H1 (cell line): ENCODE measurements at regions not wholly inside any gene's neighbourhood (a gene's known extent, or its start where the extent isn't known, plus 50 kb on each side); places are given as distances from the start of the nearest gene placed in this dataset.

ENCODE experiments used
- CTCF ChIA-PET: fragments of 300-600 bp; sonication (Branson Sonifier 250); formaldehyde crosslinking; loops from one replicate; lab custom pipeline; 2021; ENCODE audit not compliant: partially characterized antibody; lab: Charles Lee
- POLR2A ChIA-PET: fragments of 300-600 bp; sonication (Branson Sonifier 250); formaldehyde crosslinking; loops from one replicate; lab custom pipeline; 2021; ENCODE audit warnings: inconsistent platforms; ENCODE audit not compliant: partially characterized antibody; lab: Charles Lee
- DNase-seq, 2 experiments: peaks; one replicate each; pipeline versions ENCODE4 v3.0.0 to v3.0.0-alpha.2; 2010 to 2022; ENCODE audit warnings: low spot score in 2 of 2, low read depth in 1 of 2, mixed read lengths in 1 of 2
- FAIRE-seq: peaks from 2 replicates; lab custom pipeline; 2011; peaks lifted over from hg19 to GRCh38; lab: Jason Lieb, UNC
- H2AFZ ChIP-seq: 2 replicates; pipeline ENCODE4 v1.8.1; 2012; ENCODE audit warnings: low read length, inconsistent platforms
- H2AK5ac ChIP-seq: 2 replicates; pipeline ENCODE4 v1.6.1; 2013; ENCODE audit warnings: low read depth, low read length
- H2BK120ac ChIP-seq: replicated peaks from 2 replicates; pipeline ENCODE3; 2013; ENCODE audit warnings: low read depth, low read length, inconsistent platforms
- H2BK12ac ChIP-seq: 2 replicates; pipeline ENCODE4 v1.6.1; 2013; ENCODE audit warnings: low read depth, low read length
- H2BK15ac ChIP-seq: 2 replicates; pipeline ENCODE4 v1.6.1; 2013; ENCODE audit warnings: low read length
- H2BK20ac ChIP-seq: 2 replicates; pipeline ENCODE4 v1.6.1; 2013; ENCODE audit warnings: low read length
- H2BK5ac ChIP-seq: 2 replicates; pipeline ENCODE4 v1.6.1; 2013; ENCODE audit warnings: low read depth, low read length
- H3K14ac ChIP-seq: 2 replicates; pipeline ENCODE4 v1.6.1; 2013; ENCODE audit warnings: inconsistent platforms; ENCODE audit not compliant: insufficient read length
- H3K18ac ChIP-seq: 2 replicates; pipeline ENCODE4 v1.6.1; 2013; ENCODE audit warnings: low read length; ENCODE audit errors: extremely low read depth
- H3K23ac ChIP-seq: 2 replicates; pipeline ENCODE4 v1.6.1; 2013; ENCODE audit warnings: inconsistent platforms; ENCODE audit not compliant: insufficient read length
- H3K23me2 ChIP-seq: 2 replicates; pipeline ENCODE4 v1.6.1; 2013; ENCODE audit warnings: low read depth, low read length
- H3K27ac ChIP-seq: 2 replicates; pipeline ENCODE4 v1.6.1; 2011; ENCODE audit warnings: low read depth, low read length, inconsistent platforms
- H3K27me3 ChIP-seq, 4 experiments: replicated peaks in 1 of 4; 1 replicate in 1 of 4; 2 replicates in 3 of 4; pipeline versions ENCODE4 v1.6.1 to v1.8.1; 2011 to 2013; ENCODE audit warnings: low read length in 3 of 4, mild to moderate bottlenecking in 3 of 4, inconsistent platforms in 2 of 4, mixed read lengths in 2 of 4, moderate library complexity in 1 of 4; ENCODE audit not compliant: control insufficient read depth in 3 of 4, insufficient read depth in 3 of 4; ENCODE audit errors: extremely low read depth in 1 of 4
- H3K36me3 ChIP-seq, 4 experiments: 2 replicates each; pipeline versions ENCODE4 v1.6.1 to v1.8.1; 2011 to 2013; ENCODE audit warnings: mild to moderate bottlenecking in 4 of 4, low read length in 3 of 4, moderate library complexity in 2 of 4, control low read depth in 1 of 4, inconsistent platforms in 1 of 4; ENCODE audit not compliant: insufficient read depth in 4 of 4, control insufficient read depth in 2 of 4
- H3K4ac ChIP-seq: replicated peaks from 2 replicates; pipeline ENCODE3; 2013; ENCODE audit warnings: low read length, low read depth, mixed read lengths, inconsistent platforms; ENCODE audit not compliant: insufficient read length
- H3K4me1 ChIP-seq, 4 experiments: replicated peaks in 1 of 4; 1 replicate in 1 of 4; 2 replicates in 3 of 4; pipeline versions ENCODE4 v1.6.1 to v1.8.1; 2011 to 2013; ENCODE audit warnings: low read length in 3 of 4, inconsistent platforms in 2 of 4, mixed read lengths in 1 of 4; ENCODE audit not compliant: insufficient read depth in 4 of 4, control insufficient read depth in 3 of 4
- H3K4me2 ChIP-seq, 2 experiments: 2 replicates each; pipeline versions ENCODE4 v1.6.1 to v1.8.1; 2011 to 2013; ENCODE audit warnings: low read depth in 2 of 2, low read length in 2 of 2, control low read depth in 1 of 2, inconsistent platforms in 1 of 2, mild to moderate bottlenecking in 1 of 2; ENCODE audit not compliant: insufficient read depth in 1 of 2
- H3K4me3 ChIP-seq, 4 experiments: fragments of 200-600, 300-600 bp in 1 of 4; sonication (generic), shearing (Covaris generic), sonication (Bioruptor Twin) in 1 of 4; 2 replicates each; pipeline versions ENCODE4 v1.5.1 to v1.8.1; 2011 to 2016; ENCODE audit warnings: low read length in 4 of 4, low read depth in 3 of 4, control low read depth in 2 of 4, inconsistent platforms in 2 of 4, mild to moderate bottlenecking in 2 of 4, mixed read lengths in 1 of 4, moderate library complexity in 1 of 4; ENCODE audit not compliant: insufficient read depth in 2 of 4; ENCODE audit errors: extremely low read depth in 1 of 4
- H3K56ac ChIP-seq: replicated peaks from 2 replicates; pipeline ENCODE3; 2013; ENCODE audit warnings: low read depth, mild to moderate bottlenecking, mixed read lengths, low read length, inconsistent platforms; ENCODE audit not compliant: insufficient read length
- H3K79me1 ChIP-seq: 2 replicates; pipeline ENCODE4 v1.6.1; 2013; ENCODE audit warnings: low read depth, low read length, control low read depth
- H3K79me2 ChIP-seq, 2 experiments: 2 replicates each; pipeline versions ENCODE4 v1.6.1 to v1.8.1; 2012 to 2013; ENCODE audit warnings: low read length in 2 of 2, mild to moderate bottlenecking in 2 of 2, inconsistent platforms in 1 of 2; ENCODE audit not compliant: insufficient read depth in 2 of 2, control insufficient read depth in 1 of 2
- H3K9ac ChIP-seq, 4 experiments: replicated peaks in 1 of 4; 1 replicate in 1 of 4; 2 replicates in 3 of 4; pipeline versions ENCODE4 v1.6.1 to v1.8.1; 2011 to 2013; ENCODE audit warnings: low read depth in 3 of 4, low read length in 3 of 4, control low read depth in 2 of 4, mild to moderate bottlenecking in 2 of 4, moderate library complexity in 2 of 4, inconsistent platforms in 1 of 4; ENCODE audit errors: extremely low read depth in 1 of 4
- H3K9me3 ChIP-seq, 2 experiments: 2 replicates each; pipeline versions ENCODE4 v1.6.1 to v1.8.1; 2012 to 2013; ENCODE audit warnings: mild to moderate bottlenecking in 2 of 2, moderate library complexity in 2 of 2, control low read depth in 1 of 2, inconsistent platforms in 1 of 2, low read depth in 1 of 2, low read length in 1 of 2, mixed read lengths in 1 of 2; ENCODE audit not compliant: insufficient read depth in 2 of 2
- H4K20me1 ChIP-seq, 2 experiments: replicated peaks in 1 of 2; 2 replicates each; pipeline versions ENCODE3 to v1.8.1; 2011 to 2013; ENCODE audit warnings: inconsistent platforms in 2 of 2, low read length in 2 of 2, mild to moderate bottlenecking in 1 of 2; ENCODE audit not compliant: insufficient read depth in 2 of 2, control insufficient read depth in 1 of 2
- H4K5ac ChIP-seq: 2 replicates; pipeline ENCODE4 v1.6.1; 2013; ENCODE audit warnings: low read length, low read depth, mixed read lengths, inconsistent platforms; ENCODE audit not compliant: insufficient read length
- H4K8ac ChIP-seq: 2 replicates; pipeline ENCODE4 v1.8.0; 2013; ENCODE audit warnings: mild to moderate bottlenecking, moderate library complexity, low read length, inconsistent platforms; ENCODE audit not compliant: insufficient read depth; ENCODE audit errors: extremely low read depth
- H4K91ac ChIP-seq: replicated peaks from 2 replicates; pipeline ENCODE3; 2013; ENCODE audit warnings: low read length, mixed read lengths, inconsistent platforms; ENCODE audit not compliant: insufficient read length
- ASH2L ChIP-seq: fragments of 200-600, 300-600 bp; sonication (generic); IDR thresholded peaks from one replicate; pipeline ENCODE4 v1.7.1; 2017; ENCODE audit warnings: low read length
- BCL11A ChIP-seq, 2 experiments: IDR thresholded peaks; one replicate each; pipeline ENCODE4 v1.6.1; 2011; ENCODE audit warnings: low read depth in 2 of 2, low read length in 2 of 2, mild to moderate bottlenecking in 2 of 2
- EGR1 ChIP-seq: IDR thresholded peaks from 2 replicates; pipeline ENCODE4 v1.6.1; 2011; ENCODE audit warnings: low read depth, low read length, borderline replicate concordance
- JUND ChIP-seq: IDR thresholded peaks from 2 replicates; pipeline ENCODE4 v1.6.1; 2011; ENCODE audit warnings: mild to moderate bottlenecking, improper control_type of control experiment, low read length
- KDM5A ChIP-seq: fragments of 200-600 bp; IDR thresholded peaks from 2 replicates; pipeline ENCODE4 v1.7.1; 2012; ENCODE audit warnings: mild to moderate bottlenecking, low read length, inconsistent platforms, mixed read lengths
- NRF1 ChIP-seq: IDR thresholded peaks from 2 replicates; pipeline ENCODE4 v1.6.1; 2011; ENCODE audit warnings: mild to moderate bottlenecking, low read depth, low read length, improper control_type of control experiment
- RNF2 ChIP-seq: fragments of 200-900, 300-1000 bp; sonication (generic); IDR thresholded peaks from 2 replicates; pipeline ENCODE4 v1.7.1; 2016; ENCODE audit warnings: borderline replicate concordance, low read depth, mild to moderate bottlenecking, antibody characterized with exemption, low read length; ENCODE audit not compliant: poor library complexity, severe bottlenecking; ENCODE audit errors: missing control alignments
- SRF ChIP-seq: IDR thresholded peaks from 2 replicates; pipeline ENCODE4 v1.6.1; 2011; ENCODE audit warnings: mild to moderate bottlenecking, low read depth, low read length, moderate library complexity
- WGBS, 2 experiments: shearing (Covaris generic) in 1 of 2; methylation state at CpG; one replicate each; pipeline versions ENCODE4 v1.1.6 to v1.1.7; 2013 to 2015; ENCODE audit warnings: low lambda C conversion rate in 2 of 2, mixed read lengths in 2 of 2, inconsistent platforms in 1 of 2, low coverage in 1 of 2, missing lambda C conversion rate in 1 of 2; ENCODE audit not compliant: insufficient replicate concordance in 2 of 2, insufficient coverage in 1 of 2, insufficient read length in 1 of 2; ENCODE audit errors: extremely low coverage in 1 of 2, missing lambda C conversion rate in 1 of 2; 5-methylcytosine and 5-hydroxymethylcytosine counted together
- TF ChIP-seq, protein P1 (sequence below), 3 experiments: IDR thresholded peaks; 1 replicate in 2 of 3; 2 replicates in 1 of 3; pipeline versions ENCODE4 v1.5.1 to v1.6.1; 2011; ENCODE audit warnings: low read length in 3 of 3, mild to moderate bottlenecking in 3 of 3, inconsistent platforms in 2 of 3, low read depth in 1 of 3, moderate library complexity in 1 of 3; ENCODE audit not compliant: insufficient read depth in 1 of 3; ENCODE audit errors: control extremely low read depth in 1 of 3

DNA sequence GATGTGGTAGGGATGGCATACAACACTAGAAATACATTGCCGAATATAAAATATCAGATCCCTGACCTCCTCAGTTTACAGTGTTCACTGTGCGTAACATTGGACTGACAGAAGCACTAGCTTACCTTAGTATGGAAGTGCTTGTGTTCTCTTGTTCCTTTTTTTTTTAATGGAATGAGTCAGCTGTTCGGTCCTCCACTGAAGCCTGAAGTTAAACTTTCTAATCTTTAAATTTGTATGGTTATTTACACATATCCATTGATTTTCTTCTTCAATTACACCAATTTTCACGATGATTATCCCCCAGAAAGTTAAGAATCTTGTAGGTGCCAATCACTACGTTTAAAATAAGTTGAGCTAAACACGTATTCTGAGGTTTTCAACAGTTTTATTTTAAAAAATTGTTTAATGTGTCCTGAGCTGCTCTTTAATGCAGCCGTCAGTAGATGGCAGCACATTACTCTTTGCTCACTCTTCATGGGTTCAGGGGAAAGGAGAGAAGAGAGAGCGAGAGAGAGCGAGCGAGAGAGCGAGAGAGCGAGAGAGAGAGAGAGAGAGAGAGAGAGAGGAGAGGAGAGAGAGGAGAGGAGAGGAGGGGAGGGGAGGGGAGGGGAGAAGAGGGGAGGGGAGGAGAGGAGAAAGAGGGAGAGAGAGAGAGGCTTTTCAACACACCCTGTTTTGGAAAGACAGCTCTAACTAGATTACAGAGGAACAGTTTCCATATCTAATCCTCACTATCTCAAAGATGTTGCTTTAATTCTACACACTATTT, 134.7 kb upstream of the SCAF11 start:
- Histone ChIP-seq H3K79me2 (no peaks in the 10 kb centered on the region), H3K56ac (no peak overlapping the region), H3K9me3 (no peaks in the 10 kb centered on the region), H3K18ac (no peak overlapping the region), H2AK5ac (no peak overlapping the region), H3K4me3 (no peak overlapping the region; a peak in 1 of 8 replicates), H3K4me1 (no peaks in the 10 kb centered on the region), H3K4me2 (no peak overlapping the region), H4K91ac (no peak overlapping the region), H2BK20ac (no peak overlapping the region), H2BK120ac (no peak overlapping the region), H2AFZ (peak overlapping the region; percentile 78), H4K8ac (no peak overlapping the region), H3K4ac (no peak overlapping the region), H3K27me3 (no peaks in the 10 kb centered on the region), H3K9ac (no peak overlapping the region), H3K14ac (no peak overlapping the region), H3K27ac (no peak overlapping the region), H3K79me1 (no peaks in the 10 kb centered on the region), H2BK15ac (no peak overlapping the region), H3K36me3 (no peaks in the 10 kb centered on the region), H2BK12ac (no peak overlapping the region), H4K20me1 (no peaks in the 10 kb centered on the region), H4K5ac (no peak overlapping the region), H3K23ac (no peak overlapping the region), H3K23me2 (no peaks in the 10 kb centered on the region), H2BK5ac (no peak overlapping the region)
- ChIA-PET CTCF (interaction anchor here (0.6 to 3.1 kb wide), 57 partner anchors 9 to 946 kb away, joined by 3 to 23 read pairs (median 3); no protein-coding TSS in a partner anchor), POLR2A (interaction anchor here (0.6 to 1.7 kb wide), 4 partner anchors 50 to 283 kb away, joined by 3 to 5 read pairs (median 4); partner anchors contain the start of gene SLC38A1)
- FAIRE-seq (peak; percentile 42), DNase-seq (no peak)
- 41% methylated on average over 9 of the region's 12 CpGs; no CpG with 5 or more reads in 1 of the 2 experiments for WGBS, 2 experiments
- no peak for TF ChIP-seq NRF1
- TF ChIP-seq BCL11A (IDR thresholded peaks at IDR 0.05; ENCODE audit: low read depth in 2 of 2, low read length in 2 of 2), result no peak
- no peak for TF ChIP-seq ASH2L
- TF ChIP-seq, protein P1, sequence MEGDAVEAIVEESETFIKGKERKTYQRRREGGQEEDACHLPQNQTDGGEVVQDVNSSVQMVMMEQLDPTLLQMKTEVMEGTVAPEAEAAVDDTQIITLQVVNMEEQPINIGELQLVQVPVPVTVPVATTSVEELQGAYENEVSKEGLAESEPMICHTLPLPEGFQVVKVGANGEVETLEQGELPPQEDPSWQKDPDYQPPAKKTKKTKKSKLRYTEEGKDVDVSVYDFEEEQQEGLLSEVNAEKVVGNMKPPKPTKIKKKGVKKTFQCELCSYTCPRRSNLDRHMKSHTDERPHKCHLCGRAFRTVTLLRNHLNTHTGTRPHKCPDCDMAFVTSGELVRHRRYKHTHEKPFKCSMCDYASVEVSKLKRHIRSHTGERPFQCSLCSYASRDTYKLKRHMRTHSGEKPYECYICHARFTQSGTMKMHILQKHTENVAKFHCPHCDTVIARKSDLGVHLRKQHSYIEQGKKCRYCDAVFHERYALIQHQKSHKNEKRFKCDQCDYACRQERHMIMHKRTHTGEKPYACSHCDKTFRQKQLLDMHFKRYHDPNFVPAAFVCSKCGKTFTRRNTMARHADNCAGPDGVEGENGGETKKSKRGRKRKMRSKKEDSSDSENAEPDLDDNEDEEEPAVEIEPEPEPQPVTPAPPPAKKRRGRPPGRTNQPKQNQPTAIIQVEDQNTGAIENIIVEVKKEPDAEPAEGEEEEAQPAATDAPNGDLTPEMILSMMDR (IDR thresholded peaks at IDR 0.05; ENCODE audit: control extremely low read depth in 1 of 3, insufficient read depth in 1 of 3, low read depth in 1 of 3, low read length in 3 of 3), result peak in 2 of 3 experiments; percentile 51; a peak in 3 of 4 replicates
- peak; percentile 96 for TF ChIP-seq JUND
- TF ChIP-seq RNF2, result no peak
- TF ChIP-seq EGR1, result no peak
- TF ChIP-seq KDM5A, result no peak
- TF ChIP-seq SRF, result no peak
